ENCODE measurements at regions not wholly inside any gene's neighbourhood (a gene's known extent, or its start where the extent isn't known, plus 50 kb on each side); places are given as distances from the start of the nearest gene placed in this dataset.

DNA sequence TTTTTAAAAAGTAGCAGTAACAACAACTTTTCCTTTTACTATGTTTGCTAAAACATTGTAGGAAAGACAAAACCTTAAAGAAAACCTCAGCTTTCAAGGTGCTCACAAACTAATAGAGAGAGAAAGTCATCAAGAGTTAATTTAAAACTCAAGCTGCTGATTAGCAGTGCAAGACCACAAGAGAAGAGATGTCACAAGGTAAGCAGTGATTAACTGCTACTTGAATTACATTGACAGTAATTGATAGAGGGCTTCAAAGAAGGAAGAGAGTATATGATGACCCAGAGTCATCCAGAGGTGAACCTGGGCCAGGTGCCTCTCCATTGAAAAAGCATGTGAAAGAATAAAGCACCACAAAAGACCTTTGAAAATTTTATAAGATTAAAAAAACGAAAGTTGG lies 939.6 kb upstream of the CNTNAP5 start:
- DNase-seq (ENCODE audit: low read depth) = no peak

DNA sequence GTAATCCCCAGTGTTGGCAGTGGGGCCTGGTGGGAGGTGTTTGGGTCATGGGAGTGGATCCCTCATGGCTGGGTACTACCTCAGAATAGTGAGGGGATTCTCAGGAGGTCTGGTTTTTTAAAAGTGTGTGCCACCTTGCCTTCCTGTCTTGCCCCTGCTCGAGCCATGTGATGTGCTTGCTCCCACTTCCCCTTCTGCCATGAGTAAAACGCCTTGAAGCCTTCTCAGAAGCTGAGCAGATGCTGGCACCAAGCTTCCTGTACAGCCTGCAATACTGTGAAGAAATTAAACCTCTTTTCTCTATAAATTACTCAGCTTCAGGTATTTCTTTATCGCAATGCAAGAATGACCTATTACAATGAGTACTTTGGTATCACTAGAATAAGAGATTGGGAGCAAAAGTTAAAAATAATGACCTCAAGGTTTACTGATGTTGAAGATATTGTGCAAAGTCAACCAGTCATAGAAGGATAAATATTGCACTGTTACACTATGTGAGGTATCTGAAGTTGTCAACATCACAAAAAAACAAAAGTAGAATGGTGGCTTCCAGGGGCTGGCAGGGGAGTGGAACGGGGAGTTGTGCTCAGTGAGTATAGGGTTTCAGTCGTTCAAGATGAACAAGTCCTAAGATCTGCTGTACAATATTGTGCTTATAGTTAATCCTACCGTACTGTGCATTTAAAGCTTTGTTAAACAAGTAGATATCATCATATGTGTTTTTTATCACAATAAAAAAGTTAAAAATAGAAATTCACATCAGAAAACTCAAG lies 938.3 kb upstream of the CNTNAP5 start:
- no peak for DNase-seq (ENCODE audit: low read depth)

DNA sequence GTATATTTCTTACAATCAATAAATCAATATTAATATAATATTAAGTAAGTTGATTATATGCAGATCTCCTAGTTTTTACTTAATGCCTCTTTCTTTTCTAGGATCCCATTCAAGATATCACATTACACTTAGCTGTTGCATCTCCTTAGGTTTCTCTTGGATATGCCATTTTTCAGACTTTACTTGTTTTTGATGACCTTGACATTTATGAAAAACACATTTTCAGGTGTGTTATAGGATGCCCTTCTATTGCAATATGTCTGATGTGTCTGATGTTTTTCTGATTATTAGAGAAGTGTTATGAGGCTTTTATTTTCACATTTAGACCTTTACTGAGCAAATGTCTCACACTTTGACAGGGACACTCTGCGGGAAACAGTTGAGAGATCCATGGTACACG lies 933.6 kb upstream of the CNTNAP5 start:
- no peak for DNase-seq (ENCODE audit: low read depth)

DNA sequence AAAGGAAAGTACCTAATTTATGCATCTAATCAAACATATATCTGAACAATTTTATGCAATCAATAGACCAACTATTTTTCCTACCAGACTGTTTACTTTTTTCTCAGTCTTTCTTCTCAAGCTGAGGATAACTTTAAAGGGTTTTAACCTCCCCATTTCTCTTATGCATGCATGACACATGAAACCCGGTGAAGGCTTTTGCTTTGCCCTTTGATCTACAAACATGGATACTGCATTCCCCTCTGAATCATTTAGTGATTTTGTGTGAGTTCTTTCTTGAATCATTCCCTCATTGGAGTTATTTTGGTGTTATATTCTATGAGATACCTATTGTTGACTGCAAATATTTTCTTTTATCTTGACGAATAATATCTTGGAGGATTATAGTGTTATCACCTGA lies 931.9 kb upstream of the CNTNAP5 start:
- no peak for DNase-seq (ENCODE audit: low read depth)

DNA sequence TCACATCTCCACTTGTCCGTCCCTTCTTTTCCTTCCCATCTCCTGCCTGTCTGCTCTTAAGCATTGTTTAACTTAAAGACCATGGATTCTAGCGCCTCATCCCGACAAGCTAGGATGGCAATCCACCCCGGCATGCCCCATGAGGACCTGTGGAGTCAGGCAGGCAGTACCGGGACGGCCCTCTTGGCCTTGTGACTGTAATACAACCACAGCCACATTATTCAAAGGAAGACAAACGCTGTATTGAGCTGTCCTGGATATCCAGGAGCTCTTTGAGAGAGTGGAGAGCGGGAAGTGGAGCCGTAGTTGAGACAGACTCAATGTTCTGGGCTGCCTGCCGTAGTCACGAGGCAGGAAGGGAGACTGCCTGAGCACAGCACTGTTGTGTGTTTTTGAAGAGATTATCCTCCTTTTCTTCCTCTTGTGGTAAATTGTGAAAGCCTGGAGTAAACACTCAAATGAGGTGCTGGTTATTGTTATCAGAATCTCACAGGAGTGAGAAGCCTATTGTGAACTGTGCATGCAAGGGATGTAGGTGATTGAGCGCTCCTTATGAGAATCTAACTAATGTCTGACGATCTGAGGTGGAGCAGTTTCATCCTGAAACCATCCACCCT lies 929.8 kb upstream of the CNTNAP5 start:
- no peak for DNase-seq (ENCODE audit: low read depth)

DNA sequence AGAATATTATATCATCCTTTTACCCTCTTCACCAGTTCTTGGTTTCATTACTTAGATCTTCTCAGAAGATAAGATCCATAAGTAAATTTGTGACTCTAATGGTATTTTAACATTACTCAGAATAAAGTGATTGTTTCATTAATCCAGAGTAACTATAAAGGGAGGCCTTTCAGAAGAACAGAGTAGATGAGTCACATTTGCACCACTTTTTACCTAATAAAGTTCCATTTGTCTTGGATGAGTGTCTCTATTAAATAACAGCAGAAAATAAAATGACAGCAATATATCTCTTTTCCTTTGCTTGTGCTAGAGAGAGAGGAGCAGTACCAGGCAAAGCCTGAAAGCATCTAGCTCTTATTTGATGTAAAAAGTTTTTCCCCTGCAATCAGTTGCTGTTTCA lies 926.5 kb upstream of the CNTNAP5 start:
- DNase-seq (ENCODE audit: low read depth) = no peak

DNA sequence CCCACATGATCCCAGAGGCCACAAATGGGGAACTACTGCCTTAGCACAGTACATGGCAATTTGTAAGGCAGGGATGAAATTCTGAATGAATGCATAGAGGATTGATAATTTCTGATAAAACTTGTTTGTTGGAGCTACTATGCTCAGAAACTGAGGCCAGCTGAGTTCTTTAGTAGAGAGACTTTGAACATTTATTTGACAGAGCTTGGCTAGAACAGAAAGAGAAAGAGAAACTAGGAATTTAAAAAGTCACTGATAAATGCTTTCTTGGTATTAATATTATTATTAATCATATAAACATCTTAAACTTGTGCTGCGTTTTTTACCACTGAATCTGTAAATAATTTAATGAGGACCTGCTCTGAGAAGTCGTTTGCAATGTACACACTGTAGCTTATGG lies 923.7 kb upstream of the CNTNAP5 start:
- DNase-seq (ENCODE audit: low read depth) = no peak

DNA sequence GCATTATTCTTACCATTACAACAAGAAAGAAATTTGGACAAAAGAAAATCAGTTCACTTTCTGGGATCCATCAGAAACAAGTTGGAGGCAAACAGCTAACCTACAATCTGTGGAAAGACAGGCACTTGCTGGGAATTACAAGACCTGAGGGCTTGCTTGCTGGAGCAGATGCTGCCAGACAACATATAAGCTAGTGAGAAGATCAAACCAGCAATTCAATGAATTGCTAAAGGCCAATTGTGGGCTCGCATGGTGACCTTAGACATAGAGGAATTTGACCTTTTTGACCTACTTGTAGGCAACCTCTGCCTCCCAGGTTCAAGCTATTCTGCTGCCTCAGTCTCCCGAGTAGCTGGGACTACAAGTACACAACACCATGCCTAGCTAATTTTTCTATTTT lies 921.2 kb upstream of the CNTNAP5 start:
- no peak for DNase-seq (ENCODE audit: low read depth)

DNA sequence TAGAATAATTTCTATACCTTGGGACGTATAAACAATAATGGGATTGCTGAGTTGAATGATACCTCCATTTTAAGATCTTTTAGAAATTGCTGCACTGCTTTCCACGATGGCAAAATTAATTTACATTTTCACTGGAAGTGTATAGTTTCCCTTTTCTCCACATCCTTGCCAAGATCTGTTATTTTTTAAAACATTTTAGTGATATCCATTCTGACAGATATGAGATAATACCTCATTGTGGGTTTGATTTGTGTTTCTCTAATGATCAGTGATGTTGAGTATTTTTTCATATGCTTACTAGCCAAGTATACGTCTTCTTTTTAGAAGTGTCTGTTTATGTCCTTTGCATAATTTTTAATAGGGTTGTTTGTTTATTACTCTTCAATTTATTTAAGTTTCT lies 908.5 kb upstream of the CNTNAP5 start:
- no peak for DNase-seq (ENCODE audit: low read depth)

DNA sequence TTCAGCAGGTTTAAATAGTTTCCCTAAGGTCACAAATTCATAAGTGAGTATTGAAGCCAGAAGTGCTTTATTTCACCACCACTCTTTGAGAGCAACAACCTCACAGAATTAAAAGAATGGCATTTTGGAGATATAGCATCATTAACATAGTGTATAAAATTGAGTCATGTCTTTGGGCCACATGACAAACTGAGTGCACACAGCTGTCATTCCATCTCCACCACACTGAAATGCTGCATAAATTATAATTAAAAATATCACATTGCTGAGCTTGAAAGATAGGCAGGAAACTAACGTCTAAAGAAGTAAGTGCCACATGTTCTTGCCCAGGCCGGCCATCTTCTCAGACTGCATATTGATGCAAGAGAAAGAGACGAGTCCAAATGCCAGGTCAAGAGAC lies 897.9 kb upstream of the CNTNAP5 start:
- DNase-seq (ENCODE audit: low read depth) = no peak

DNA sequence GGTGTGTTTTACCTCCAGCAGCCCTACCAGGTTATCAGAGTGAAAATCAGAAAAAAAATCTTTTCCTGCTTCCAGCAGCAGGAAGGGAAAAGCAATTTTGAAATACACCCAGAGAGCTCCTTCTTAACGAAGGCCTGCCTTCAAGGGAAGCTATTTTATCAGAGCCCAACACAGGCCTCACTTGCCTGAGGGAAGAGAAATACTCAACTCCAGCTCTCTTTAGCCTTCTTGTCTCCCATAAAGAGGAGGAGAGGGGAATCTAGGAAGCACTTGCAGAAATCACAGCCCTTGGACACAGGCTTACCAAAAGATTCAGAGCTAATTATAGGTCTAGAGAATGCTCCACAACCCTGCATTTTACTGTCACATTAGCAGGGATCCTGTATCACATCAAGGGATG lies 896.1 kb upstream of the CNTNAP5 start:
- DNase-seq (ENCODE audit: low read depth) = no peak

DNA sequence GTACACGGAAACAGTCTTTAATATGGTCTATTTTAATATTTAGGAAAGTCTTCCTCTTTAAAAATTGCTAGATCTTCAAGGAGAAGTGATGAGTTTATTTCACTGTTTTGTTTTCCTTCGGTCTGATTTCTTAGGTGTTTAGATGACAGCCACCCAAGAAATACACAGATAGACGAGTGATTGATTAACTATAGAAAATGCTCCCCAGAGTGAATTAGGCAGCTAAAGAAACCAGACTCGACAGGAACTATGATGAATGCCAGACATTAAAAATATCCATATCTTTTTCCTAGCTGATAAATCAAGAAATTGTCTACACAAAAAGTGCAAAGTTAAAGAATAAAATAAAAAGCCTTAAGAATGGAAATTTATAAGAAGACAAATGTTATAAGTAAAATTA lies 888.7 kb upstream of the CNTNAP5 start:
- DNase-seq (ENCODE audit: low read depth) = no peak

DNA sequence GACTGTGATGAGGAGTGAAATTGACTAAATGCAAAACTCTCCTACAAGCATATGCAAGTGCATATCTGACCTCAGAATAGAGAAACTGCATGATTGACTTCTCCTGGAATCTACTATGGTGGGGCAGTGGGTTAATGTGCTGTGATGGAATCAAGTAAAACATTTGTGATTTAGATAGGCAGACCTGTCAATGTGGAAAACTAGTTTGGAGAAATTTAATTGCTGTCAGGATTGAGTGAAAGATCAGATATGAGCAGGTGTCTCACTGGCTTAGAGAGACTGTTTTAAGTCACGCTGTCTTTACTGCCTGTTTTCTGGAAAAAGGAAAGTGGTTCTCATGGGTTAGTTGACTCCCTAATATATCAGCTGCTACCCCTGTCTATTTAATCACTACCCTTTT lies 881.0 kb upstream of the CNTNAP5 start:
- no peak for DNase-seq (ENCODE audit: low read depth)

DNA sequence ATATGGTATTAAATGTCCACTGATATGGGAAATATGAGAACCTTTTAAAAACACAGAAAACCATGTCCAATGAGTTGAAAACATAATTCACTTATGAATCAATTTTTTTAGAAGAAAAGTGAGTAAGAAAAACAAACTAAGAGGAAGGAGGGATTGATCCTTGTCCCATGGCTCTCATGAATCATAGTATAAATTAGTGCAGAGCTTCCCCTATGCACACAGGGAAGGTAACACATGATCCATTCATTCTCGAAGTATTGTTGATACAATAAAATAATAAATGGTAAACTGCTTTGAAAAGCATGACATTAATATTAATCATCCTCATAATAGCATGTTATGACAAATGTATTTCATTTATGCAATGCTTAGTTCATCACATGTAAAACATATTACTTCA lies 872.0 kb upstream of the CNTNAP5 start:
- no peak for DNase-seq (ENCODE audit: low read depth)

DNA sequence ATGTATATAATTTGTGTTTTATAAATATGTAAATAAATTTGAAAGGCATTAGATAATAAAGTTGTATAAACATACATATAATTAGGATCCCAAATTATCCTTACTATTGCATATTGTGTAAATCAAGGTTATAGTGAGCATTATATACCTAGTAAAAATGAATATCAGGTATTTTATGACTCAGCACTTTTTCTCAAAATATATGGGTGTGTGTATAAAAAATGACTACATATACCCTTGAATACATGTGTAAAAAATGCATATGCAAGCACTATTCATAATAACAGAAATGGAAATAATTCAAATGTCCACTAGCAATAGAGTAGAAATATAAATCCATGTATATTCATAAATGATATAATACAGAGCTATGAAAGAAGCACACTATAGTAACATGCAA lies 870.9 kb upstream of the CNTNAP5 start:
- DNase-seq (ENCODE audit: low read depth) = no peak

DNA sequence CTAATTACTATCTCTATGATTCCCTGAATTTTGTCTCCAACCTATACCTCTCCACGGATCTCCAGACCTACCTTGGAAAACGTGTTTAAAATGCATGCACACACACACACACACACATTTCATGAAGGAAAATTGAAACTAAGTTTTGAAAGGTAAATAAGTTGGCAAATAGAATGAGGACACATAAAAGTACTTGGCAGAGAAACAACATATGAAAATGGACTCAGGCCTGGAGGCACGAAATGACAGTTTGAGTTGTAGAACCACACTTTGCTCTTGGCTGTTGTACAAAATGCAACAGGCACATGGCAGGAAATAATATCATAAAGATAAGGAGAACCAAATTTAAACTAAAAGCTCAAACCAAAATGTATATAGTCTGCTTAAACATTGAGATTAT lies 868.1 kb upstream of the CNTNAP5 start:
- no peak for DNase-seq (ENCODE audit: low read depth)

DNA sequence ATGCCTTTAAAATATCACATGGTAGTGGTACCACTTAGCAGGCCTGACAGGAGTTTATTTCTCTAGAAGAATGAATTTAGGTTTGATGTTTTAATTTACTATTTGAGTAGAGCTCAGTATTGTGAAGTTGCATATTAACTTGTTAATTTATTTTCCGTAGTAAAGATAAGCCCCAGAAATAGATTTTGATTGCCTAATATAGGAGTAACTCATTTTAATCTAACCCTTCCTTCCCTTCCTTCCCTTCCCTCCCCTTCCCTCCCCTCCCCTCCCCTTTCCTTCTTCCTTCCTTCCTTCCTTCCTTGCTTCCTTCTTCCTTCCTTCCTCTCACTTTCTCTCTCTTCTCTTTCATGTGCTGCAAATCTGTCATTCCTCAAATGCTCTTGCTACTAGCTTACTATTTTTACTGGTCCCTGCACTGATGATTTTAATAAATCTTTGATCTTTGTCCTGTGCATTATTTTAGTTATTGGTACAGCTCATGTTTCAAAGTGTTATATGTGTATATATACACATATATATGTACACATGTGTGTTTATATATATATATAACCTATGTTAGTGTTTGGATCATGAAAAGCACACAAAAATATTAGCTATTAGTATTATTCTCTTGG lies 862.6 kb upstream of the CNTNAP5 start:
- DNase-seq (ENCODE audit: low read depth) = no peak

DNA sequence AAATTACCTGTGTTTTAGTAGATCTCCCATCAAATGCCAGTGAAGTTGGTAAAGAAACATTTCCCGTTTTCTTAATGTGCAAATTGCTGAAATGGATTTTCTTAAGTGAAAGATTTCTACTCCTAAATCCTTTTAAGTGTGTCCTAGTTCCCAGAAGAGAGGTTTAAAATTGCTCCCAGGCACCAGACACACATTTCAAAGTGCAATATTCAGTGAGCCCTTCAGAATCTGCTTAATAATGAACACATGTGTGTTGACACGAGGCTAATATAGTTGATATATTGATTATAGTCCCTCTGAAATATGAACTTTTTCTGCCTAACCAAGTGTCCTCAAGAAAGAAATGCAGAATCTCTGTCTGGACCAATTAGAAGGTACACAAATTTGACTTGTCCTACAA lies 861.7 kb upstream of the CNTNAP5 start:
- DNase-seq (ENCODE audit: low read depth) = no peak

DNA sequence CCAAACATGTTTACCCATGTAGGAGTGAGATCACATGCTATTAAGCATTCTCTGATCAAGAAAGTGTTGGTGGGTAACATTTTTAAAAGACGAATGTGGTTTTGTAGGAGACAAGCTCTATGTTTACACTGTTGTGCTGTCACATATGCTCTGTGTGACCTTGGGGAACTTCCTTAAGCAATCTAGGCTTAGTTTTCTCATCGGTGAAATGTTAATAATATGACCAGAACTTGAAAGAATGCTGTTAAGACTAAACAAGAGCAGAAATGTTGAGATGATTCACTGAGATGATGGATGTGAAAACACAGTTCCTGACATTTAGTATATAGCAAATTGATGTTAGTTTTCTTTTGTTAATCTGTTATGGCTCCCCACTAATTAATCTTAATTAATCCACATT lies 860.9 kb upstream of the CNTNAP5 start:
- no peak for DNase-seq (ENCODE audit: low read depth)

DNA sequence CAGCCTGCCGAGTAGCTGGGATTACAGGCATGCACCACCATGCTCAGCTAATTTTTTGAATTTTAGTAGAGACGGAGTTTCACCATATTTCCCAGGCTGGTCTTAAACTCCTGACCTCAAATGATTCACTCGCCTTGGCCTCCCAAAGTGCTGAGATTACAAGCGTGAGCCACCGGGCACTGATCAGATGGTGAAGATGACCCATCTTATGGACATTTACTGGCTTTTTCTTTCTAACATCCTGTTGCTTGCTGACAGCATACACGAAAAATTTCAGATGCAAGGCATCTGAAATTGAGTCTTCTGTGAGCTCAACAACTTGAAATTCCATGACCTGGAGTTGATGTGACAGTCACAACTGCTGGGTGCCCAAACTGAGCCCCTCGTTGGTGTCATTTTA lies 859.5 kb upstream of the CNTNAP5 start:
- no peak for DNase-seq (ENCODE audit: low read depth)

DNA sequence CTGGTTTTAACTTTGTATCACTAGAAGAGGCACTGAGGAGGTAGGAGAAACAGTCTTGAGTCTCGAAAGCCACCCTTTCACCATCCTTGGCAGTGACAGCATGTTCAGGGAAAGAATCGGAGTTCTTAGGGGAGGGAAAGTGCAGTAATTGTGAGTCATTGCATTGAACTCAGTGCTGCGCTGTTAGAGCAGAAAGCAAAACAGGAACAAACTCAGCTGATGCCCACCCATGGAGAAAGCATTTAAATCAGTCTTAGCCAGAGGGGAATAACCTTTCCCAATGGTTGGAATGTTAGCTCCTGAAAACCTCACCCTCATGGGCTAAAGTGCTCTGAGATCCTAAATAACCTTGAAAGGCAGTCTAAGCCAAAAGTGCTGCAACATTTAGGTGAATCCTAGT lies 845.6 kb upstream of the CNTNAP5 start:
- DNase-seq (ENCODE audit: low read depth) = no peak

DNA sequence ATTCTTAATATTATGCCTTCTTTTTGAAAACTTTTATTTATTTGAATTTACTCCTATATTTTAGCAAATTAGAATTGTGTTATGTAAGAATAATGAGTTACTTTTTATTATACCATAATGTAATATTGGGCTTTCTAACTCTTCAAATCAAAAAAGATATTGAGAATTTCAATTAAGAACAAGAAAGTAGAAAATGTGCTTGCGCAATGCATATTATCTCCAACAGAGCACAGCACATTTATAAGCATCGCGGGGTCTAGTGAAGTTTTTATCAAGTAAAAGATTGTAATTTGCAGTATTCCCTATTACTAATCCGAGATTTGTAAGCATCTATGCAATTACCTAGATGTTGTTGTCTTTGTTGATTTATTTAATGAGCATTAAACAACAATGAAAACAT lies 829.1 kb upstream of the CNTNAP5 start:
- DNase-seq (ENCODE audit: low read depth) = no peak

DNA sequence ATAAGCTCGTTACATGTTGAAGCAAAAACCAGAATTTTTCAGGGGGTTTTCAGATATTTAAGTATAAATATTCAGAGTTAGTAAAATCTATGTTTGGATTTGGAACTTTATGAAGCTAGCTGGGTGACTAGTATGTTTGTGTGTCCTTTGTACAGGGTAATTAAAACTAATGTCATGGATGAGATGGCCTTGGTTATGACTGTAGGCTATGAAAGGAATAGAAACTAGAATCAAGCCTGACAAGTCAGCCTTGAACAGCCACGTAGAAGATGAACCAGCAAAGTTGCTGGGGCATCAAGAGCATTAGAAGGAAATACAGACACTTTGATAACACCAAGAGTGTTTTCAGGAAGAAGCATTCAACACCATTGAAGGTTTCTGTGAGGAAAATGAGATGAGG lies 825.1 kb upstream of the CNTNAP5 start:
- no peak for DNase-seq (ENCODE audit: low read depth)

All from LHCN-M2 (cell line).